GM19452 (cell line): ENCODE measurements at regions not wholly inside any gene's neighbourhood (a gene's known extent, or its start where the extent isn't known, plus 50 kb on each side); places are given as distances from the start of the nearest gene placed in this dataset.

Experiments used
- ATAC-seq: cut with Tn5 transposase; IDR thresholded peaks from one replicate; pipeline ENCODE4 v1.9.1; 2021; ENCODE audit not compliant: unreplicated experiment

DNA sequence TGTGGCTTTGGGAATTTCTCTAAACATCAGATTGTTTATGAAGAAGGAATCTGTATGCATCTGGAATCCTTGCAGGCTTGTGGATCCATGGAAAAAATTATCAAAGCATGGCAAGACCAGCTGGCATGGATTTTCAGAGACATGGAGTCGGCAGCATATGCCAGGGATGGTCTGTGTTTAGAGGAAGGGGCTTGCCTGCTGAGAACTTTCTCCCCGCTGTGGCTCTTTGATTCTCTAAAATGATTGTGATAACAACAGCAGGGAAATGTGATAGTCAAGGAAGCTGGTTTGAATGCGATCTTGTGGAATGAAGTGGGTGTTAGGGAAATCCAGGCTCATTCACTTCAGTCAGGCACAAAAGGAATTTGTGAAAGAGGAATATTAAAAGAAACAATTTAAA lies 245.7 kb upstream of the THRB start:
- no peak for ATAC-seq

DNA sequence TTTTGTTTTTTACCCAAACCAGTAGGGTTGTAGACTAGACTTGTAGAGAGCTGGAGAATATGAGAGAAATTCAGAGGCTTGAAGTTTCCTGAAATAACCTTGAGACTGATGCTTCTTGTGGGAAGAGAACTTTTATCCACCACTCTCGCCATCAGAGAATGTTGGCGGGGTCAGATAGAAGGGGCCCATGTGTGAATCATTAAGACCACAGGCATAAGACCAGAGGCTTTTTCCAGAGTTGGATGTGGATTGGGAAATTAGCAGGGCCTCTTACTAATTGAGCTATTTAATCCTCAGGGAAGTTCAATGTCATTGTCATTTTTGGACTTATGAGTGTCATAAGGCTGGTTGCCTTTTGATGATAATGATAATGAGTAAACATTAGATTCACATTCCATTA lies 246.9 kb upstream of the THRB start:
- no peak for ATAC-seq

- no peak for ATAC-seq
These were observed 253.9 kb upstream of the THRB start for GRCh38 chr3:24748520-24748919.

DNA sequence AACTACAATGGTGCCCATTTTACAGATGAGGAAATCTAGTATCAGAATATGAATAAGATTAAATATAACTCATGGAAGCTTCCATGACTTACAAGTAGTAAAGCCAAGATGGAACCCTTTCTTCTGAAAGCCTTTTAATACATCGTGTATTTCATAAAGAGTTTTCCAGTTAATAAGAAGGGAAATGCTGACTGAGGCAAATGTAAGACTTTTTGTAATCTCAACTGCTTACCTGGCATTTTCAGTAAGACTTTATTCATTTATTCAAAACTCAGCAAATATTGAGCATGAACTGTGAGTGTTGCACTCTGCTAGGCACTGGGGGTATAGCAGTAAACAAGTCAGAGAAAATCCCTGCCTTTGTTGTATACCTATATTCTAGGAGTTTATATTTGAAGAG lies 256.4 kb upstream of the THRB start:
- ATAC-seq, result no peak

- ATAC-seq, result no peak
These were observed 261.6 kb upstream of the THRB start for GRCh38 chr3:24756101-24756888.

GRCh38 chr3:24763393-24763792 lies 268.7 kb upstream of the THRB start:
- no peak for ATAC-seq

- no peak for ATAC-seq
These were observed 269.7 kb upstream of the THRB start for GRCh38 chr3:24764236-24764915.

DNA sequence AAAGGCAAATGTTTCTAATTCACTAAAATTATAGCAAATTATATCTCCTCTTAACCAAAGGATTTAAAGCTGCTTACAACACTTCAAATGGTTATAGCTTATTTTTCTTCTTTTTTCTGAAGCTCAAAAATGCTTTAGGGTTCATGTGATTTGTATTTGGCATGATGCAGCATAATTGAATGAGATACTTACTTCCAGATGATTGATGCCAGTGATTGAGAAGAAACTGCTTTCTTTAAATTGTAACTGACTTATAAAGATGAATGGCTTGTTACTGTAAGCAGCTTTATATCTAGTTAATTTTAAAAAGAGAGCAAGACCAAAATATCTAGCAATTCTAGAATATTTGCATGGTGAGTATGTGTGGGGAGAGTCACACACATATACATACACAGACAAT lies 270.7 kb upstream of the THRB start:
- ATAC-seq, result no peak

DNA sequence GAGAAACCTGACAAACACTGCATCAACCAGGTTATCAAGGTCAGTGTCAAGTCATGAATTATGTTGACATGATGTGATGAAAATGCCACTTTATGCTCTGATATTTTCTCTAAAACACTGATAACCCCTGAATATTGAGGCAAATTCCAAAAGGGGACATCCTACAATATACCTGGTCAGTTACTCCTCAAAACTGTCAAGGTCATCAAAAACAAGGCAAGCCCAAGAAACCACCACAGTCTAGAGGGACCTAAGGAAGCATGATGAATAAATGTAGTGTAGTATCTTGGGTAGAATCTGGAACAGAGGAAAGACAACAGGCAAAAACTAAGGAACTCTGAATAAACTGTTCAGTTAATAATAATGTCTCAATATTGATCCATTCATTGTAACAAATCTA lies 275.3 kb upstream of the THRB start:
- no peak for ATAC-seq

GRCh38 chr3:24773798-24774197 lies 279.1 kb upstream of the THRB start:
- ATAC-seq, result peak; percentile 61

GRCh38 chr3:24780991-24781390 lies 286.3 kb upstream of the THRB start:
- no peak for ATAC-seq

GRCh38 chr3:24781454-24781853 lies 286.8 kb upstream of the THRB start:
- no peak for ATAC-seq

DNA sequence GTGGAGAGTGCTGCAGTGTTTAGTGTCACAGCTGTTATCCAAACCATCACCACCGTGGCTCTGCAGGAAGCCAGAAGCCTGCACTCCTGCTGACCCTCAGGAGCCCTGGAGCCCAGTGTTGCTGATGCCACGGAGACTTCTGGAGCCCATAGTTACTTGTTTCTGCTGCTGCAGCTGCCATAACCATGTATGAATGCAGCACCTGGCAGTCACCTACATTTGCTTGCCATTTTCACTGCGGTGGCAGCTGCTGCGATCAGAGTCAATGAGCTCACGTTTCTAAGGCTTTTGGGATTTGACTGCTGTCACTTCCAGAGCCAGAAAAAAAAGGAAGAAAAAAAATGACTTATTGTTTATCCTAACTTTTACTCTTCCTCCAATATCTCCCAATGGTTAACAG lies 299.2 kb upstream of the THRB start:
- ATAC-seq, result no peak

- peak; percentile 98 for ATAC-seq
These were observed 308.0 kb upstream of the THRB start for GRCh38 chr3:24802614-24803013.

GRCh38 chr3:24804095-24804494 lies 309.4 kb upstream of the THRB start:
- ATAC-seq, result no peak

GRCh38 chr3:24810881-24811280 lies 316.2 kb upstream of the THRB start:
- ATAC-seq, result no peak

DNA sequence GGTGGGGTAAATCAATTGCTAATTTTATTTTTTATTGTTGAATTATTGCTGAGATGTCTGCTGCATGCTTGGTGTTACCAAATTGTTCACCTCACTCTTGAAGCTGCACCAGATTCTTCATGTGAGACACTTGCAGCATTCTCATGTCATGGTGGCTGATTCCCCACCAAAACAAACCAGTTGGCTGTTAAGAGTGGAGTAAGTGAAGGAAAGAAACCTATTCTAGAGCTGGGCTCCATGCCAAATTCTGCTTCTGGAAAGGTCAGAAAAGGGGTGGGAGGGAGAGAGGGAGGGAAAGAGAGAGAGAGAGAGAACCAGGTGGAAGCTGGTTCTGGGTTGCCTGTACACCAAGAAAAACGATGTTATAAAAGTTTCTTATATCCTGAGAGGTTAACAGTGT lies 317.5 kb upstream of the THRB start:
- ATAC-seq, result no peak

- no peak for ATAC-seq
These were observed 323.4 kb upstream of the THRB start for GRCh38 chr3:24818055-24818454.

- no peak for ATAC-seq
These were observed 333.4 kb upstream of the THRB start for GRCh38 chr3:24828011-24828410.

- no peak for ATAC-seq
These were observed 333.9 kb upstream of the THRB start for GRCh38 chr3:24828551-24828950.

- no peak for ATAC-seq
These were observed 334.4 kb upstream of the THRB start for GRCh38 chr3:24829011-24829581.

DNA sequence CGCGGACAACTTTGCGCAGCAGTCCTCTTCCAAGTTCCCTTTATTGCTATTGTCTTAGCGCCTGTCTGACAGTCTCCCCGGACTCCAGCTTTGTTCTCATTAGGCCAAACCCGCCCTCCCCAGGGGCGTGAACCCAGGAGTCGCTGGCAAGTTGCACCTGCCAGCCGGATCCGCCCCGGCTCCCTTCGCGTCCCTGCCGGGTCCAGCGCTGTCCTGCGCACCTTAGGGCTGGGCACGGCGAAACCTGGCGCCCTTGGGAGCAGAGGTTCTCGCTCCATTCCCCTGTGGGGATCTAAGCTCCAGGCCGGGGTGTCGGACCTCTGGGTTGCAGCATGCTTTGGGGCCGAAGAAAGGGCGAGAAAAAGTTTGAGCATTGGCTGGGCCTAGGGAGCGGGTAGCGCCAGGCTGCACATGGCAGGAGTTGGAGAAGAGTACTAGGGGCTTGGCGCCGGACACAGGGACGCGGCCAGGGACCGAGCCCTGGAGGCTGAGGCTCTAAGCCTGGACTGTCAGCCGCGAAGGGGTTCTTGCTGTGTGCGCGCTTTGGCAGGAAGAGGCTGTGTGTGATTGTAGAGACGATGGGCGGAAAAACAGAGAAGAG lies 335.1 kb upstream of the THRB start:
- ATAC-seq, result no peak
